Activated naive CD8-positive, alpha-beta T cell treated with anti-CD3 and anti-CD28 coated beads, Interleukin-2, amount 50 U/mL, for 16 hours (primary cell): ENCODE measurements at regions not wholly inside any gene's neighbourhood (a gene's known extent, or its start where the extent isn't known, plus 50 kb on each side); places are given as distances from the start of the nearest gene placed in this dataset.
"Not testable (repeated sequence)": the region's sequence is repeated elsewhere in the genome, so short reads cannot be mapped to it uniquely, and the experiment has no call there.

Experiments used
- DNase-seq: peaks from one replicate; pipeline ENCODE4 v3.0.0-alpha.2; 2020; ENCODE audit warnings: low read depth, low spot score

GRCh38 chr22:26916236-26916635, 258.8 kb downstream of the MIAT start:
- DNase-seq = no peak

- no peak for DNase-seq
These were observed 260.8 kb downstream of the MIAT start for GRCh38 chr22:26918226-26918625.

- no peak for DNase-seq
These were observed 264.3 kb downstream of the MIAT start for GRCh38 chr22:26921726-26922125.

GRCh38 chr22:26922806-26923205, 265.4 kb downstream of the MIAT start:
- no peak for DNase-seq

- DNase-seq = no peak
These were observed 266.1 kb downstream of the MIAT start for GRCh38 chr22:26923531-26923930.

- DNase-seq = no peak
These were observed 270.4 kb downstream of the MIAT start for GRCh38 chr22:26927821-26928220.

- DNase-seq = no peak
These were observed 274.1 kb downstream of the MIAT start for GRCh38 chr22:26931471-26931870.

- DNase-seq = no peak
These were observed 275.8 kb downstream of the MIAT start for GRCh38 chr22:26933105-26933590.

GRCh38 chr22:26937213-26937612, 279.8 kb downstream of the MIAT start:
- DNase-seq = no peak

- DNase-seq = no peak
These were observed 282.1 kb downstream of the MIAT start for GRCh38 chr22:26939466-26939865.

GRCh38 chr22:26941896-26942636, 284.7 kb downstream of the MIAT start:
- no peak for DNase-seq

- no peak for DNase-seq
These were observed 285.2 kb downstream of the MIAT start for GRCh38 chr22:26942637-26942957.

GRCh38 chr22:26945565-26945964, 288.2 kb downstream of the MIAT start:
- no peak for DNase-seq

- DNase-seq = no peak
These were observed 291.8 kb downstream of the MIAT start for GRCh38 chr22:26949193-26949592.

GRCh38 chr22:26951139-26951538, 293.8 kb downstream of the MIAT start:
- not testable (repeated sequence) for DNase-seq

- DNase-seq = no peak
These were observed 294.6 kb downstream of the MIAT start for GRCh38 chr22:26952004-26952403.

GRCh38 chr22:26952451-26953011, 295.1 kb downstream of the MIAT start:
- DNase-seq = no peak

GRCh38 chr22:26953012-26953883, 295.9 kb downstream of the MIAT start:
- DNase-seq = no peak

GRCh38 chr22:26956371-26956770, 299.0 kb downstream of the MIAT start:
- DNase-seq = no peak

GRCh38 chr22:26957176-26957575, 299.8 kb downstream of the MIAT start:
- no peak for DNase-seq

- no peak for DNase-seq
These were observed 300.5 kb downstream of the MIAT start for GRCh38 chr22:26957897-26958296.

- DNase-seq = no peak
These were observed 301.0 kb downstream of the MIAT start for GRCh38 chr22:26958378-26958777.

- no peak for DNase-seq
These were observed 307.3 kb downstream of the MIAT start for GRCh38 chr22:26964642-26965041.
